ENCODE measurements at regions not wholly inside any gene's neighbourhood (a gene's known extent, or its start where the extent isn't known, plus 50 kb on each side); places are given as distances from the start of the nearest gene placed in this dataset.

DNA sequence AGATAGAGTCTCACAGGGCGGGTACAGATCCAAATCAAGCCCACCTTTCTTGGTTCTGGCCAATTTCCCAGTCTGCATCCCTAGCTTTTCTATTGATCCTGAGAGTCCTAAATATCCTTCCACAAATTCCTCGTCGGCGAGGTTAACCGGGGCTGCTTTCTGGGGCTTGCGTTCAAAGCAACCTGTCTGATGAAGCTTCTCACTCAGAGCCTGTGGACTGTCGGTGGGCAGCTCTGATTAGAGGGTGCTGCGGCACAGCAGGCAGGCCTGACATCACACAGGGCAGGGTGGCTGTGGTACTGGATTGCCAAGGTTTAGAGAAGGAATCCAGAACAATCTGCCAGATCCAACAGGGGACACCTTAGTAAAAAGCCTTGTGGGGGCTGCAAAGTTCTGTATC is 338.0 kb upstream of the ZMIZ1 start:
- H3K27me3 ChIP-seq (replicated peaks; ENCODE audit: insufficient read depth) = no peaks in the 10 kb centered on the region
- no peak overlapping the region for H3K4me3 ChIP-seq
- no peak overlapping the region for H3K27ac ChIP-seq
- ATAC-seq (ENCODE audit: insufficient number of reproducible peaks, low FRiP score, low read depth) (no peak), DNase-seq (ENCODE audit: low spot score) (no peak)
- no peaks in the 10 kb centered on the region for H3K9me3 ChIP-seq
- TF ChIP-seq, protein P1, sequence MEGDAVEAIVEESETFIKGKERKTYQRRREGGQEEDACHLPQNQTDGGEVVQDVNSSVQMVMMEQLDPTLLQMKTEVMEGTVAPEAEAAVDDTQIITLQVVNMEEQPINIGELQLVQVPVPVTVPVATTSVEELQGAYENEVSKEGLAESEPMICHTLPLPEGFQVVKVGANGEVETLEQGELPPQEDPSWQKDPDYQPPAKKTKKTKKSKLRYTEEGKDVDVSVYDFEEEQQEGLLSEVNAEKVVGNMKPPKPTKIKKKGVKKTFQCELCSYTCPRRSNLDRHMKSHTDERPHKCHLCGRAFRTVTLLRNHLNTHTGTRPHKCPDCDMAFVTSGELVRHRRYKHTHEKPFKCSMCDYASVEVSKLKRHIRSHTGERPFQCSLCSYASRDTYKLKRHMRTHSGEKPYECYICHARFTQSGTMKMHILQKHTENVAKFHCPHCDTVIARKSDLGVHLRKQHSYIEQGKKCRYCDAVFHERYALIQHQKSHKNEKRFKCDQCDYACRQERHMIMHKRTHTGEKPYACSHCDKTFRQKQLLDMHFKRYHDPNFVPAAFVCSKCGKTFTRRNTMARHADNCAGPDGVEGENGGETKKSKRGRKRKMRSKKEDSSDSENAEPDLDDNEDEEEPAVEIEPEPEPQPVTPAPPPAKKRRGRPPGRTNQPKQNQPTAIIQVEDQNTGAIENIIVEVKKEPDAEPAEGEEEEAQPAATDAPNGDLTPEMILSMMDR (IDR thresholded peaks at IDR 0.05) = no peak
- H3K36me3 ChIP-seq = no peaks in the 10 kb centered on the region
- peaks cover 0 to 15% of the 10 kb centered on the region in 2 donors for H3K4me1 ChIP-seq (ENCODE audit: control insufficient read depth in 1 of 2, low read depth in 2 of 2)

DNA sequence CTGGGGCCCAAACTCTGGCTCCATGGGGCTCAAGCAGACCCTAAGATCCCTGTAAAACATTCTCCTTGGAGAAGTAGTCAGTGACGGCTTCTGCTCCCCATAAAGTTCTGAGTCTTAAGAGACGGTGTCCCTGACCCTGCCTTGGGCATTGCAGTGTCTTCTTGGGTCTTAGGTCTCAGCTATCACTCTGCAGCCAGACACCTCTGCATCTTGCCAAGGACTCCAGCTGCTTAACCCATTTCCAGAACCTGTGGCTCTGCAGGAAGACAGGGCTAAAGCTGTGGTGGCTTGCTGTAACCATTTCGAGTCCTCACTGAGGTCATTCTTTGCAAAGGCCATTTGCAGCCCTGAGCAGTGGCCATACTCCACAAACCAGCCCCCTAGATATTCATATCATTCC is 337.1 kb upstream of the ZMIZ1 start:
- TF ChIP-seq, protein P1 (IDR thresholded peaks at IDR 0.05) = no peak

DNA sequence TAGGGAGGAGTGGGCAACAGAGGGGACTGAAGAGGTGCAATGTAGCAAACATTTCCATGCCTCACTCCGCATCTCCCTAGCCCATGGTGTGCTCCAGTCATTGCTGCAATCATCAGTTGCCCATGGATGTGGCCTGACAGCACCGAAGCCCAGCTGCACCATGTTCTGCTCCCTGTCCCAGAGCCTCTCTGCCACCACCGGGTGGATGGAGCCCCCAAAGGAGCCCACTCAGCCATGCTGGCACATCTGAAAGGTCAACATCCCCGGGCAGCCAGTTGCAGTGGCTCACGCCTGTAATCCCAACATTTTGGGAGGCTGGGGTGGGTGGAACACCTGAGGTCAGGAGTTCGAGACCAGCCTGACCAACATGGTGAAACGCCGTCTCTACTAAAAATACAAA is 336.4 kb upstream of the ZMIZ1 start:
- Histone ChIP-seq H3K9me3 (no peaks in the 10 kb centered on the region), H3K4me1 (ENCODE audit: control insufficient read depth in 1 of 2, low read depth in 2 of 2) (peaks cover 0 to 14% of the 10 kb centered on the region in 2 donors), H3K4me3 (no peak overlapping the region), H3K36me3 (no peaks in the 10 kb centered on the region), H3K27me3 (replicated peaks; ENCODE audit: insufficient read depth) (no peaks in the 10 kb centered on the region), H3K27ac (no peak overlapping the region)
- ATAC-seq (ENCODE audit: insufficient number of reproducible peaks, low FRiP score, low read depth) (no peak), DNase-seq (ENCODE audit: low spot score) (no peak)
- TF ChIP-seq, protein P1 (IDR thresholded peaks at IDR 0.05) = no peak

More for the DNA sequence above, 337.1 kb upstream of the ZMIZ1 start:
- no peaks in the 10 kb centered on the region for H3K9me3 ChIP-seq
- ATAC-seq (ENCODE audit: insufficient number of reproducible peaks, low FRiP score, low read depth) = no peak
- H3K36me3 ChIP-seq = no peaks in the 10 kb centered on the region
- H3K27ac ChIP-seq = no peak overlapping the region
- no peak for DNase-seq (ENCODE audit: low spot score)
- no peak overlapping the region for H3K4me3 ChIP-seq
- H3K4me1 ChIP-seq (ENCODE audit: control insufficient read depth in 1 of 2, low read depth in 2 of 2) = peaks cover 0 to 15% of the 10 kb centered on the region in 2 donors
- H3K27me3 ChIP-seq (replicated peaks; ENCODE audit: insufficient read depth) = no peaks in the 10 kb centered on the region

DNA sequence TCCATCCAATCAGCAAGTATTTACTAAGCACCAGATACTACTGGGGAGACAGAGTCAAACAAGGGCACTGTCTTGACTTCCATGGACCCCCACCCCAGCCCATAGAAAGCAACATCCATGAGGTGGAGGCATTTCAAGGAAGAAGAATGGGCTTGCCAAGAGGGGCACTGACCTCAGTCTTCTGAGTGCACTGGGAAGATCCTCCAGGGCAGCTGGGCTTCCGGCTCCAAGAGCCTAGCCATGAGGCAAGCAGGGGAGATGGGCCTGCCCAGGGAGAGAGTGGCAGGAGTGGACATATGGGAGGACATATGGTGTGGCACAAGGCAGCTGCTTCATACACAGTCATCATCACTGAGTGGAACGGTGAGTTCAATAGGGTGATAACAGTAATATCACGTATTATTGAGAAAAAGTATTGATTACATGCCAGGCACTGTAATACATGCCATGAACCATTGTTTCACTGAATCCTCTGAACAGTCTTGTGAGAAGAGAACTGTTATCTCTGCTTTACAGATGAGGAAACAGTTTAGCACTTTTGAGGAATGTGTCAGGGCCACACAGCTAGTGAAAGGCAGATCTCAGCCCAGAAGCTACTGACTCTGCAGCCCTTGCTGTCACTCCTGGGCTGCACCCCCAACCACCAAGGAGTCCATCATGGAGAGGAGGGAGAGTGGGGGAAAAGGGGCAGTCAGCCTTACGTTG is 331.7 kb upstream of the ZMIZ1 start:
- Histone ChIP-seq H3K27me3 (replicated peaks; ENCODE audit: insufficient read depth) (no peaks in the 10 kb centered on the region), H3K27ac (no peak overlapping the region), H3K4me3 (no peak overlapping the region), H3K4me1 (ENCODE audit: control insufficient read depth in 1 of 2, low read depth in 2 of 2) (peaks cover 0 to 8% of the 10 kb centered on the region in 2 donors), H3K9me3 (no peaks in the 10 kb centered on the region), H3K36me3 (no peaks in the 10 kb centered on the region)
- DNase-seq (ENCODE audit: low spot score) (no peak), ATAC-seq (ENCODE audit: insufficient number of reproducible peaks, low FRiP score, low read depth) (no peak)
- TF ChIP-seq, protein P1 (IDR thresholded peaks at IDR 0.05) = no peak

DNA sequence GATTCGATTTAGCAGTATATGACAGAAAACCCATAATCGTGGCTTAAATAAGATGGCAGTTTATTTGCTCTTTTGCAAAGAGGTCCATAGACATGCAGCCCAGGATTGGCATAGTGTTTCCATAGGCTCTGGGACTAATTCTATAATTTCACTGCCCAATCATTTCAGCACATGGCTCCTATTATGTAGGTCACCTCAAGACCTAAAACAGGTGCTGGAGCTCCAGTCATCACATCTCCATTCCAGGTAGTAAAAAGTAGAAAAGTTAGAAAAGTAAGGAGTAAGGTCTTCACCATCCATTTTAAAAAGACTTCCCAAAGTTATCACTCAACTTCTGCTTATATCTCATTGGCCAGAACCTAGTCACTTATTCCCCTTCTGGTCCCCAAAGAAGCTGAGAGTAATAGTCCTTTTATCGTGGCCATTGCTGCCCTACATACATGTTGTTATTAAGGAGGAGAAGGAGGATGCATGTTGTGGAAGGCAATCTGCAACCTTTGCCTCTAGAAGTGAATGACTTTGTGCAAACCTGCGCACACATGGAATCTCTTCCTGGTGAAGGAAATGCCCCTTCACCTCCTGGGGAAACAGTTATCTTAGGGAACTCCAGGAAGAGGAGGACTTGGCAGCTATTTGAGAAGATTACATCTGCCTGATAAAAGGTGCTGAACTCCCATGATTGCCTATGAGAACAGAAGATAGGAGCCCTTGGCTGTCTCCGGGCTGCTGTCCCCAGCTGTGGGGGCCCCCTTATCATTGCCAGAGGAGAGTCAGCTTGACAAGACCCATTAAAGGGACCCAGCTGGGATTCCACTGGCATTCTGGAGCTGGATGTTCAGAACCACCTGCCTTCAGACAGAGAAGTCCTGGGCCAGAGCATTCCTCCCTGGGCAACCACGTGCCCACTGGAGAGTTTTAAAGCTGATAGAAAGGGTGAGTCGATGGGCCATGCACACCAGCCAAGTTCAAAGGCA is 330.6 kb upstream of the ZMIZ1 start:
- Histone ChIP-seq H3K27me3 (replicated peaks; ENCODE audit: insufficient read depth) (no peaks in the 10 kb centered on the region), H3K4me1 (ENCODE audit: control insufficient read depth in 1 of 2, low read depth in 2 of 2) (peaks cover 0 to 8% of the 10 kb centered on the region in 2 donors), H3K27ac (no peak overlapping the region), H3K4me3 (no peak overlapping the region), H3K9me3 (no peaks in the 10 kb centered on the region), H3K36me3 (no peaks in the 10 kb centered on the region)
- TF ChIP-seq, protein P1 (IDR thresholded peaks at IDR 0.05) = no peak
- no peak for DNase-seq (ENCODE audit: low spot score)
- no peak for ATAC-seq (ENCODE audit: insufficient number of reproducible peaks, low FRiP score, low read depth)

Data from thoracic aorta (tissue), 2 donors.